GM18502 (cell line): ENCODE measurements at regions not wholly inside any gene's neighbourhood (a gene's known extent, or its start where the extent isn't known, plus 50 kb on each side); places are given as distances from the start of the nearest gene placed in this dataset.

Experiments used
- ATAC-seq: cut with Tn5 transposase; IDR thresholded peaks from one replicate; pipeline ENCODE4 v1.9.1; 2021; ENCODE audit warnings: mild to moderate bottlenecking; ENCODE audit not compliant: unreplicated experiment, poor library complexity

DNA sequence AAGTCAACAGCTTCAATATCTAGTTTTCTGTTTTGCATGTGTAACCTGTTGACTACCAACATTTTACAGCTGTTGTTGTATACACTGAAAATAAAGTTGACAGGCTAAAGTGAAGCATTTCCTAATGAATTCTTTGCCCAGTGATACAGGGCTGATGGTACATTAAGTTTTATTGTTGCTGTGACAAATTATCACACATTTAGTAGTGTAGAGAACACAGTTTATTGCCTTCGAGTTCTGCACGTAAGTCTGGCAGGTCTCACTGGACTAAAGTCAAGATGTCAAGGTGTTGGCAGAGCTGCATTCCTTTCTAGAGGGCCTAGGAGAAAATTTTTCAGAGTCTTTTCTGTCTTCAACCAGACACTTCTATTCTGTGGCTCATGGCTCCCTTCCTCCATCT, 184.2 kb downstream of the SLITRK6 start:
- ATAC-seq: no peak

GRCh38 chr13:85610024-85610423, 189.2 kb downstream of the SLITRK6 start:
- ATAC-seq: no peak

- ATAC-seq: no peak
These were observed 190.9 kb downstream of the SLITRK6 start for GRCh38 chr13:85608255-85608829.

DNA sequence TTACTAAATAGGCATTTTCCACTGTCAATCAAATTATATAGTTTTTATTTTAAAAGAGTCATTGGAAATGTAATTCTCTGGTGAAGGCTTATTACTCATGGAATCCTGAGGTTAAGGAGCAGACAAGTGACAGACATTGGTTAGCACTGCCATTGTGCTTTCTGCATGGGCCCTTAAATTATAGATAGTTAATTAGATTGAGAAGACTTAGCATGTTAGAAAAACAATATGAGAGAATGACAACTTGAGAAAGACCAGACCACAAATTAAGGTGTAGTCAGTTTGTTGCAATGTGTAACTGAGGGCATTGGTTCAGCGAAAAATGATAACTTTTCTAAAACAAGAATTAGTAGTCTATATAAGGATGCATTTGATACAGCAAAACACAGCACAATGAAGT, 195.5 kb downstream of the SLITRK6 start:
- ATAC-seq: no peak

DNA sequence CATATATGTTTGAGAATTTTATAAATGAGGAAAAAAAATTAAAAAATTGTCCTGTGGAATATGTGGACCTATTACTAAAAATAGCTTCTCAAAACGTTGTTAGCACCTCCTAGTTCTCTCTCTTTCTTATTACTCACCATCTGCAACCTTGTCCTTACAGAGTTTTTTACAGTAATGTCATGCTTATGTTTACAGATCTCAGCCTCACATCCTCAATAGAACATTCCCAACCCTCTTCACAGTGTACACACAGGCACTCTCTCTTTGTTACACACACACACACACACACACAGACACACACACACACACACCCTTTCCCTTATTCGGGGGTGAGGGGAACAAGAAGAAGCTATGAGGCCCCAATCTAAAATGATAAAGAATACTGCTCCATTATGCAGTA, 197.7 kb downstream of the SLITRK6 start:
- ATAC-seq: no peak

DNA sequence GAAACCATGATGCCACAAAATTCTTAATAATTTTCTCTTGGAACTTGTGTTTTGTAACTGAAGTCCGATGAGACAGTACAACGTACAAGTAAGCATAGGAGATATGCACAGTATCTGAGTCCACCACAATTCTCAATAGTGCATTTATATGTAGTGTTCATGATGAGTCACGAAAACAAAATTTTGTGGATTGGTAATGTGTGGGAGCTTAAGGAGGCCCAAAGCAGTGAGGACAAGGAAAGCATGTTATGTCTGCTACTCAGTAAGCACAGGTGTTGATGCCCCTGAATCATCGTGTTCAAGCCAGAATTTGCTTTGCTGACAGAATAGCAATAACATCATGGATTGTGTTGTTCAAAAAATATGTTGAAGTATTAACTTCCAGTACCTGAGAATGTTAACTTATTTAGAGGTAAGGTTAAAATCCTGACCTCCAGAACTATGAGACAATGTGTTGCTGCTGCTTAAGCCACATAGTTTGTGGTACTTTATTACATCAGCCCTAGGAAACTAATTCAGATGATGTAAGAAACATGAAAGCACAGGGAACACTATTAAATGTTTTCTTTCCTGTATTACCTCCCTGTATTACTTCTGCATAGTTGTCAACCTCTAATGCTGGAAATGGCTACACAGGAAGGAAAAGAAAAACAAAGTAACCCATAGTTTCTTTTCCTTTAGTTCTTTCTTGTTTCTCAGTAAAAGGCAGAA, 201.3 kb downstream of the SLITRK6 start:
- ATAC-seq: no peak

DNA sequence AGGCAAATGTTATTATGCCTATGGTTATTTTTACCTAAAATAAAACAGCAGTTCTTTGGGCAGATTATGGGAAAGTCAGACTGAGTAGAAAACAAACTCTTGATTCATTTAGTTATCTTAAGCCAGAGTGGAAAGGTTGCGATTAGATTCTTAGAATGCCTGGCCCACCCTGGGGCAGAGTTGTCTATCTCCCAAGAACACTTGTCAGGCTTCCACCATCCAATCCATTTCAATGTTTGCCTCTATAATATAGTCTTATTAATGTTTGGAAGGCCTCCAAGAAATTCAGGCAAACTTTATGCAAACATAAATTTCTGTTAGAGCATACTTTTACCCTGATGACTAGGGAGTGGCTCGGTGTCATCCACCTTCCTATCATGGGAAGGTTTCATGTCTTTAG, 207.0 kb downstream of the SLITRK6 start:
- ATAC-seq: no peak

GRCh38 chr13:85590231-85590931, 208.8 kb downstream of the SLITRK6 start:
- no peak for ATAC-seq

DNA sequence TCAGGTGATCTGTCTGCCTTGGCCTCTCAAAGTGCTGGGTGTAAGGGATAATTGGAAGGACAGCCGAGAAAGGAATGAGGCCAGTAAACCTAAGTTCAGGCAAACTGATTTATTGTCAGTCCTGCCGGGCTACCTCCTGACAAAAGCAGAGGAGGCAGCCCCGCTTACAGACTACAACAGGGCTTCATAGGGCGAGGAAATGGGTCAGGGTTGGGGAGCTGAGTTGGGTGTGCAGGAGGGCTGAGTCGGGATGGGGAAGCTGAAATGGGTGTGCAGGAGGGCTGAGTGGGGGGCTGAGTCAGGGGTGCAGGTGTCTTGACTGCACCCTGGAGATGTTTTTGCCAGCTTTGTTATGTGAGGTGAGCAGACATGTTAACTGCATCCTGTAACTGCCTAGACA, 210.2 kb downstream of the SLITRK6 start:
- ATAC-seq: no peak

DNA sequence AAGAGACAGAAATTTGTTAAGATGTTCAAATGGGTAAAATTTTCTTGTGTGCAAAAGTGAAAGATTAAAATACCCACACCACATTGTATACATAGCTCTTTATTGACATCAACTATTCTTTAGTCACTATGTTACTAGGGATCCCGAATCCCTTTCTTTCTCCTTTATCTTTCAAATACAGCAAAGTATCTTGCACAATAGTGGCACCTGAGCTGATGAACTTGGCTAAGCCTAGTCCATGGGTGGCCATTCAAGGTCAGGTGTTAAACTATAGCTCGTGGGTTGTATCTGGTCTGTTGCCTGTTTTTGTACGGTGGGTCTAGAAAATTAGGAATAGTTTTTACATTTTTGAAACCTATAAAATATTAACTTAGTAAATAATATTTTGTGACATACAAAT, 210.9 kb downstream of the SLITRK6 start:
- ATAC-seq: no peak

DNA sequence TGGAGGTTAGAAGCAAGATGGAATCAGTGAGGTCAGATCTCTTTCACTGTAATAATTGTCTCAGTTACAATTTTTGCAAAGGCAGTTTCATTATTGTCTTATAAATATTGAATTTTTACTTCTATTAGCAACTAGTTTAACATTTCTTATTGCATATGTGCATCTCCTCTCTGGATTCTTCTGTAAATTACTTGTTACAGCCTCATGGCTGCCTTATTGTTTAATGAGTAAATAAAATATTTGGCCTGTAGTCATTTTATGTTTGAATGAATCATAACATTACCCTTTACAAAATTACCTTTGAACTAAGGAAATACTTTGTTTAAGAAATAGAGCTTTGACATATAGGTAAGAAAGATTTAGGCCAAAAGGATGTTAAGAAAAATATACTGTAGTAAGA, 212.4 kb downstream of the SLITRK6 start:
- ATAC-seq: no peak

- ATAC-seq: no peak
These were observed 212.8 kb downstream of the SLITRK6 start for GRCh38 chr13:85586422-85586831.

DNA sequence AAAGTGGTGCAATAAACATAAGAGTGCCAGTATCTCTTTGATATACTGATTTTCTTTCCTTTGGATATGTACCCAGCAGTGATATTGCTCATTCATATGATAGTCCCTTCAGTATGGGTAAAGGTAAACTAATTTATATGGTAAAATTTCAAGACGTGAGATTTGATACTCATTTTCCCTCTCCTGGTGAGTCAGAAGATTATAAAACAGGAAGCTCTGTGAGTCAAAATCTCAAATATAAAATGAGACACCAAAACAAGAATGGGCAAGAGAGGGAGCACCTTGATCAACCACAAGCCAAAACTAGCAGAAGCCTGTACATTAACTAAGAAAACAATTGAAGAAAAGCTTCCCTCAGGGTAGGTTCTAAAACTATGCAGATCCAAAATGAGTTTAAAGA, 216.3 kb downstream of the SLITRK6 start:
- ATAC-seq: no peak

DNA sequence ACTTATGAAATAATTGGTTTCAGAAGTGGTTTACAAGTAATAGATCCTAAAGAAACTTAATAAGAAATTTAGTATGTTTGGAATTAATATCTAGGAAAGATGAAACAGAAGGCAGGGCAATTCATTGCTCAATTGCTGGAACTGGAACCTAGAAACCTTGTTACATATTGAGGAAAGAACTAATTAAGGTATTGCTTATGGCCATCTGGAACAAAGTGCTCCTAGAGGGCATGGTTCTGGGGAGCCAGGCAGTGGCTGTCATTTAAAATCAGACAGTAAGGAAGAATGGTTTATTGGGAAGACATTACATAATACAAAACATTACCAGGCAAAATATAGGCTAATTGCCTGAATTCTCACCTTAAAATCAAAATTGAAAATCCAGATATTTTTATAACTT, 224.1 kb downstream of the SLITRK6 start:
- no peak for ATAC-seq

GRCh38 chr13:85567909-85568308, 231.3 kb downstream of the SLITRK6 start:
- ATAC-seq: no peak

DNA sequence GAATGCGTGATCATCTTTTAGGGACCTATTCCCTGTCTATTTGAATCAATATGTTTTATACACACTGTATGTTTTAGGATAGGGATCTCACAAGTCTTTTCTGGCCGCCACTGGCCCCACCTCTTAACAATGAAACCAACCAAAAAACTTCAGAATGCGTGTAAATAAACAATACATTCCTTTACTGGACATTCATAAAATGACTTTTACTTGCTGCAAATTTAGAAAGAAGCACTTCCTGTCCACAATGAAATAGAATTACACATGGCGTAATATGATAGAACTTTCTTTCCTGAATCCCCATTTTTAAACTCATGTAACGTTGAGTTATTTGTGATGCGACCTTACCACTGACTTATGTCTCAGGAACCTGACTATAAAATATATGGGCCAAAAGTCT, 233.6 kb downstream of the SLITRK6 start:
- ATAC-seq: no peak

- ATAC-seq: no peak
These were observed 234.6 kb downstream of the SLITRK6 start for GRCh38 chr13:85564598-85564997.

- ATAC-seq: no peak
These were observed 236.9 kb downstream of the SLITRK6 start for GRCh38 chr13:85562282-85562681.

GRCh38 chr13:85557691-85558467, 241.3 kb downstream of the SLITRK6 start:
- no peak for ATAC-seq

DNA sequence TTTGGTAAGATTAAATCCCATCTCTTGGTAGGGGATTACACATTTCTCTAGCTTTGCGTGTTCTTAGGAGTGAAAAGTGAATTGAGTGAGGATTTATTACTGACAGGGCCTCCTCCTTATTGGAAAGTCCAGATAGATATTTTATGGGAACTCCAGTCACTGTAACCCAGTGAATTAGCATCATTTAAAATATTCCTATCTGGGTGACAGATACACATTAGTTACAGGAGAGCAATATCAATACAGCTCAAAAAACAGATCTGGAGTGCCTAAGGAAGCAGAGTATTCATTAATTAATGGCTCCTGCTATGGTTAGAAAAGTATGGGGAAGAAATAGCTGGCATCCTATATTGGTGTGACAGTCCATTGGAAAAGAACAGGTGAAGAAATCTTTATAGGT, 248.2 kb downstream of the SLITRK6 start:
- no peak for ATAC-seq

- ATAC-seq: no peak
These were observed 249.4 kb downstream of the SLITRK6 start for GRCh38 chr13:85549819-85550218.
